Mesothelial cell of epicardium (in vitro differentiated cells): ENCODE measurements at regions not wholly inside any gene's neighbourhood (a gene's known extent, or its start where the extent isn't known, plus 50 kb on each side); places are given as distances from the start of the nearest gene placed in this dataset.

Source experiments
- DNase-seq, 2 experiments: peaks; one replicate each; pipeline ENCODE4 v3.0.0; 2021; ENCODE audit warnings: low spot score in 2 of 2; ENCODE audit not compliant: unreplicated experiment in 2 of 2
- H3K27ac Mint-ChIP-seq: 2 replicates; pipeline ENCODE4 v1.8.0; 2021; ENCODE audit warnings: mixed read lengths
- H3K27me3 Mint-ChIP-seq: 2 replicates; pipeline ENCODE4 v1.8.0; 2021; ENCODE audit warnings: low read depth, mixed read lengths
- H3K36me3 Mint-ChIP-seq: 2 replicates; pipeline ENCODE4 v1.8.0; 2021; ENCODE audit warnings: mixed read lengths
- H3K4me1 Mint-ChIP-seq: 2 replicates; pipeline ENCODE4 v1.8.0; 2021; ENCODE audit warnings: mixed read lengths
- H3K4me3 Mint-ChIP-seq: 2 replicates; pipeline ENCODE4 v1.8.0; 2021; ENCODE audit warnings: mild to moderate bottlenecking, moderate library complexity, mixed read lengths
- H3K9me3 Mint-ChIP-seq: 2 replicates; pipeline ENCODE4 v1.8.0; 2021; ENCODE audit warnings: mixed read lengths
- TF ChIP-seq, protein P1 (sequence below): fragments of 200-600 bp; sonication (generic); IDR thresholded peaks from one replicate; pipeline ENCODE4 v1.5.0; 2021; ENCODE audit warnings: antibody characterized with exemption; ENCODE audit not compliant: unreplicated experiment

DNA sequence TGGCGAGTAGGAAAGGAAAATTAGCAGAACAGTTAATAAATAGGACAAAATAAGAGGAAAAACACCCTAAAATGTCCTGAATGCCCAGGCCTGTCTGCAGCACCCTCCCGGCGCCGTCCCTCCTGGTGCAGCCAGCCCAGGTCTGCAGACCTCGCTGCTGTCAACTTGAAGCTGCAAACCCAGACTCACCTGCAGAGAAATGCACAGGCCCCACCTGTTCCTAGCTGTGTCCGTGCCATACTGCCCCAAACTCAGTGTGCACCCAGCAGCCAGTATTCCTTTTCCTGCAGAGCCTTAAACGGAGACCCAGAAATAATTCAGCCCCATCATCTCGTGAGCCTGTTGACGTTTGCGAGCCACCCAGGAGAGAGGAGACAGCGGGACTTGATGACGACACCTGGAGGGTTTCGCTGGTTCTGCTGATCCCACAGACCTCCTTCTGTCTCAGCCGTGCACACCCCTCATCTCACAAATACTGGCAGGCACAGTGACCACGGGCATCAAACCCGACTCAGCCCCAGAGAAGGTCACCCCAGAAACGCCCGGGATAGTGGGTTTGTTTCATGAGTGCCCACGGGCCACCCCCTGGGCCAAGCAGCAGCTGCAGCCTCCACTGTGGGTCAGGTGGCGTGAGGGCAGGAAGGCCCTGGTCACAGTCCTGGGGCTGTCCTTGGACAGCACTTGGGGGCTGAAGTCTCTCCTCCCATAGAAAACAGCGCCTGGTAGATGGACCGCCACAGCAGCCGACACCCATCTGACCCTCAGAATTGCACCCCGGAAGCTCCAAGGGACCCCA, 239.5 kb upstream of the SALL3 start:
- no peaks in the 10 kb centered on the region for H3K36me3 Mint-ChIP-seq
- H3K27me3 Mint-ChIP-seq = peaks cover 14% of the 10 kb centered on the region

DNA sequence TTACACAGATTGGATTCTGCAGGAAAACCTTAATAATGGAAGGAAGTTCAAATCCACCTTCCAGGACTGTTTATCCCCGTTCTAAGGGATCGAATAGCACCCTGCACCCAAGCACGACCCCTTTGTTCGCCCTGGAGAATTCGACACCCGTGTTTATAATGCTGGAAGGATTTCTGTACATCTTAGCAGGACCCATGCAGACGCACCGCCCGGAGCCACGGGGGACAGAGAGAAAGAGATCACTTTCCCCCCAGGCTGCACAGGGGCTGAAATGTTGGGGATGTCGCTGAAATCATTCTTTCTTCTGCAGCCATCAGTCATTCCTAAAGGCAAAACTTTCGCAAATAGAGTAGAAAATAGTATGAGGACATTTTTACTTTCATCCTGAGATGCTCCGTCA, 238.7 kb upstream of the SALL3 start:
- Mint-ChIP-seq H3K9me3 (no peaks in the 10 kb centered on the region), H3K4me1 (no peaks in the 10 kb centered on the region), H3K27me3 (peaks cover 14% of the 10 kb centered on the region), H3K4me3 (no peak overlapping the region), H3K27ac (no peak overlapping the region), H3K36me3 (no peaks in the 10 kb centered on the region)
- TF ChIP-seq, protein P1, sequence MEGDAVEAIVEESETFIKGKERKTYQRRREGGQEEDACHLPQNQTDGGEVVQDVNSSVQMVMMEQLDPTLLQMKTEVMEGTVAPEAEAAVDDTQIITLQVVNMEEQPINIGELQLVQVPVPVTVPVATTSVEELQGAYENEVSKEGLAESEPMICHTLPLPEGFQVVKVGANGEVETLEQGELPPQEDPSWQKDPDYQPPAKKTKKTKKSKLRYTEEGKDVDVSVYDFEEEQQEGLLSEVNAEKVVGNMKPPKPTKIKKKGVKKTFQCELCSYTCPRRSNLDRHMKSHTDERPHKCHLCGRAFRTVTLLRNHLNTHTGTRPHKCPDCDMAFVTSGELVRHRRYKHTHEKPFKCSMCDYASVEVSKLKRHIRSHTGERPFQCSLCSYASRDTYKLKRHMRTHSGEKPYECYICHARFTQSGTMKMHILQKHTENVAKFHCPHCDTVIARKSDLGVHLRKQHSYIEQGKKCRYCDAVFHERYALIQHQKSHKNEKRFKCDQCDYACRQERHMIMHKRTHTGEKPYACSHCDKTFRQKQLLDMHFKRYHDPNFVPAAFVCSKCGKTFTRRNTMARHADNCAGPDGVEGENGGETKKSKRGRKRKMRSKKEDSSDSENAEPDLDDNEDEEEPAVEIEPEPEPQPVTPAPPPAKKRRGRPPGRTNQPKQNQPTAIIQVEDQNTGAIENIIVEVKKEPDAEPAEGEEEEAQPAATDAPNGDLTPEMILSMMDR = no peak
- DNase-seq = peak in 1 of 2 experiments; percentile 30

More for the DNA sequence above, 239.5 kb upstream of the SALL3 start:
- no peak for DNase-seq
- no peaks in the 10 kb centered on the region for H3K4me1 Mint-ChIP-seq
- H3K4me3 Mint-ChIP-seq = no peak overlapping the region
- TF ChIP-seq, protein P1 = no peak
- no peak overlapping the region for H3K27ac Mint-ChIP-seq
- H3K9me3 Mint-ChIP-seq = no peaks in the 10 kb centered on the region

GRCh38 chr18:78741381-78742217, 238.0 kb upstream of the SALL3 start:
- H3K4me3 Mint-ChIP-seq = no peak overlapping the region
- no peaks in the 10 kb centered on the region for H3K9me3 Mint-ChIP-seq
- no peak overlapping the region for H3K27ac Mint-ChIP-seq
- no peak for DNase-seq
- no peaks in the 10 kb centered on the region for H3K4me1 Mint-ChIP-seq
- H3K27me3 Mint-ChIP-seq = peaks cover 14% of the 10 kb centered on the region
- TF ChIP-seq, protein P1 = no peak
- no peaks in the 10 kb centered on the region for H3K36me3 Mint-ChIP-seq

- no peak for DNase-seq
- Mint-ChIP-seq H3K27ac (no peak overlapping the region), H3K9me3 (no peaks in the 10 kb centered on the region)
These were observed 237.3 kb upstream of the SALL3 start for GRCh38 chr18:78742218-78742745.

DNA sequence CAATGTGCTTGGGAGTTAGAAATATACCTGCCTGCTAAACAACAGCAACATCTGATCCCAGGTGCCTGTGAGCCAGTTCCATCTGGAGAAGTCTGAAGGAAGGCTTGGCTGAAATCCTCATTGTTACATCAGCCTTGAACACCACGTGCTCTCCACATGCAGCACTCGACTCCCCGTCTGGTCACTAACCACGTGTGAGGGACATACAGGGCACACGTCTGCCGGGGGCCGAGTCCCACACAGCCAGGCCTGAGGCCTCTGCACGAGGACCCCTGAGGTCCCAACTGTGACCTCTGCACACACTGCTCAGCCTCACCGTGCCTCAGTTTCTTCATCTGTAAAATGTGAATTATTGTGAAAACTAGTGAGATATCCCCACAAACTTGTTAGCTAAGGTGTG, 236.5 kb upstream of the SALL3 start:
- Mint-ChIP-seq H3K27ac (no peak overlapping the region), H3K4me3 (no peak overlapping the region), H3K27me3 (peaks cover 23% of the 10 kb centered on the region), H3K36me3 (no peaks in the 10 kb centered on the region), H3K4me1 (no peaks in the 10 kb centered on the region), H3K9me3 (no peaks in the 10 kb centered on the region)
- DNase-seq = no peak
- TF ChIP-seq, protein P1 = no peak

More at GRCh38 chr18:78742218-78742745, 237.3 kb upstream of the SALL3 start:
- TF ChIP-seq, protein P1 = no peak
- H3K4me3 Mint-ChIP-seq = no peak overlapping the region
- no peaks in the 10 kb centered on the region for H3K4me1 Mint-ChIP-seq
- H3K36me3 Mint-ChIP-seq = no peaks in the 10 kb centered on the region
- H3K27me3 Mint-ChIP-seq = peaks cover 19% of the 10 kb centered on the region
